Hepatocyte (in vitro differentiated cells): ENCODE measurements at regions not wholly inside any gene's neighbourhood (a gene's known extent, or its start where the extent isn't known, plus 50 kb on each side); places are given as distances from the start of the nearest gene placed in this dataset.

Experiments used
- DNase-seq: peaks from one replicate; pipeline ENCODE4 v3.0.0-alpha.2; 2016; ENCODE audit warnings: low spot score
- H2AFZ ChIP-seq: fragments of 200-600 bp; sonication (generic); 2 replicates; pipeline ENCODE4 v1.6.0; 2016; ENCODE audit warnings: antibody characterized with exemption, mild to moderate bottlenecking
- H3K27ac ChIP-seq: fragments of 200-600 bp; sonication (generic); 2 replicates; pipeline ENCODE4 v1.5.1; 2016; ENCODE audit warnings: mild to moderate bottlenecking
- H3K27me3 ChIP-seq: fragments of 200-600 bp; sonication (generic); 2 replicates; pipeline ENCODE4 v1.6.1; 2016
- H3K36me3 ChIP-seq: fragments of 200-600 bp; sonication (generic); replicated peaks from 2 replicates; pipeline ENCODE4 v1.5.1; 2016; ENCODE audit warnings: low read depth; ENCODE audit not compliant: insufficient read depth
- H3K4me1 ChIP-seq: fragments of 200-600 bp; sonication (generic); 2 replicates; pipeline ENCODE4 v1.5.1; 2016; ENCODE audit warnings: mild to moderate bottlenecking, moderate library complexity; ENCODE audit not compliant: insufficient read depth
- H3K4me2 ChIP-seq: fragments of 200-600 bp; sonication (generic); 2 replicates; pipeline ENCODE4 v1.6.0; 2016
- H3K4me3 ChIP-seq: fragments of 200-600 bp; sonication (generic); 2 replicates; pipeline ENCODE4 v1.5.1; 2016; ENCODE audit warnings: mild to moderate bottlenecking
- H3K79me2 ChIP-seq: fragments of 200-600 bp; sonication (generic); 2 replicates; pipeline ENCODE4 v1.6.0; 2017; ENCODE audit warnings: mild to moderate bottlenecking
- H3K9me2 ChIP-seq: fragments of 200-600 bp; sonication (generic); replicated peaks from 2 replicates; pipeline ENCODE4 v1.6.0; 2017; ENCODE audit warnings: mild to moderate bottlenecking; ENCODE audit not compliant: insufficient read depth
- H3K9me3 ChIP-seq: fragments of 200-600 bp; sonication (generic); 2 replicates; pipeline ENCODE4 v1.5.1; 2016; ENCODE audit warnings: low read depth, mild to moderate bottlenecking
- H4K20me1 ChIP-seq: fragments of 200-600 bp; sonication (generic); 2 replicates; pipeline ENCODE4 v1.6.0; 2016; ENCODE audit warnings: mild to moderate bottlenecking; ENCODE audit not compliant: insufficient read depth, poor library complexity, severe bottlenecking
- EZH2 ChIP-seq: fragments of 200-600 bp; sonication (generic); IDR thresholded peaks from 2 replicates; pipeline ENCODE4 v1.6.1; 2016; ENCODE audit warnings: antibody characterized with exemption, mild to moderate bottlenecking, borderline replicate concordance
- EZH2phosphoT487 ChIP-seq: fragments of 200-600 bp; sonication (generic); IDR thresholded peaks from one replicate; pipeline ENCODE4 v1.6.1; 2018; ENCODE audit warnings: antibody characterized with exemption, mild to moderate bottlenecking, low read depth, moderate library complexity; ENCODE audit not compliant: unreplicated experiment, severe bottlenecking
- WGBS: methylation state at CpG from one replicate; pipeline ENCODE4 v1.1.6; 2016; ENCODE audit warnings: low lambda C conversion rate; ENCODE audit errors: missing lambda C conversion rate; 5-methylcytosine and 5-hydroxymethylcytosine counted together
- TF ChIP-seq, protein P1 (sequence below): fragments of 200-600 bp; sonication (generic); IDR thresholded peaks from 2 replicates; pipeline ENCODE4 v1.5.1; 2016; ENCODE audit warnings: antibody characterized with exemption, mild to moderate bottlenecking; ENCODE audit not compliant: poor library complexity

DNA sequence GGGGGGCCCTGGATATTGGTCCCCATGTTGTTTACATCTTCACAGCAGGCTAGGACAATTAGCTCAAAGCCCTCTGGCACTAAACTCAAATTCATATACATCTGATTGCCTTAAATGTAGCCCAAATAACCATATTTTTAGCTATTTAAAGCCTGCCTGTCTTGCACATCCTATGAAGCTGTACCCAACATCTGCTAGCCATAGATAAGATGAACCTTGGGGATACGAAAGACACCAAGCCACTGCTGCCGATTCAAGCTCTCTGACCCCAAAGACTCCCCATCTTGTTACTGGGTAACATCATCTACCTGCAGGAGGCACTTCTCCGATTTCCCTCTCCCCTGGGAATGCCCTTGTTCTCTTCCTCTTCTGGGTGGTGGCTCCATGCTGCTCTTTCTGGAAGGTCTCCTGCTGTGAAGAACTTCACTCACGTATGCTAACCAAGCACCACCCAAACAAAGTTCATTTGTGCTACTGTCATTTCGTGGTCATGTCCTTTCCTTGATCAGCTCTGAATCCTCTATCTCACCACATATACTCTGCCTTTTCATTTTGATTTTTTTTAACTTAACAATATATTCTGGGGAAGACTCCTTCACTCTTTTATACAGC, 107.7 kb upstream of the ATXN3L start:
- TF ChIP-seq EZH2: no peak
- no peak for TF ChIP-seq EZH2phosphoT487
- TF ChIP-seq, protein P1, sequence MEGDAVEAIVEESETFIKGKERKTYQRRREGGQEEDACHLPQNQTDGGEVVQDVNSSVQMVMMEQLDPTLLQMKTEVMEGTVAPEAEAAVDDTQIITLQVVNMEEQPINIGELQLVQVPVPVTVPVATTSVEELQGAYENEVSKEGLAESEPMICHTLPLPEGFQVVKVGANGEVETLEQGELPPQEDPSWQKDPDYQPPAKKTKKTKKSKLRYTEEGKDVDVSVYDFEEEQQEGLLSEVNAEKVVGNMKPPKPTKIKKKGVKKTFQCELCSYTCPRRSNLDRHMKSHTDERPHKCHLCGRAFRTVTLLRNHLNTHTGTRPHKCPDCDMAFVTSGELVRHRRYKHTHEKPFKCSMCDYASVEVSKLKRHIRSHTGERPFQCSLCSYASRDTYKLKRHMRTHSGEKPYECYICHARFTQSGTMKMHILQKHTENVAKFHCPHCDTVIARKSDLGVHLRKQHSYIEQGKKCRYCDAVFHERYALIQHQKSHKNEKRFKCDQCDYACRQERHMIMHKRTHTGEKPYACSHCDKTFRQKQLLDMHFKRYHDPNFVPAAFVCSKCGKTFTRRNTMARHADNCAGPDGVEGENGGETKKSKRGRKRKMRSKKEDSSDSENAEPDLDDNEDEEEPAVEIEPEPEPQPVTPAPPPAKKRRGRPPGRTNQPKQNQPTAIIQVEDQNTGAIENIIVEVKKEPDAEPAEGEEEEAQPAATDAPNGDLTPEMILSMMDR: no peak
- Histone ChIP-seq H3K9me3 (no peaks in the 10 kb centered on the region), H3K27ac (no peak overlapping the region), H2AFZ (no peak overlapping the region), H4K20me1 (no peaks in the 10 kb centered on the region), H3K36me3 (no peaks in the 10 kb centered on the region), H3K79me2 (no peaks in the 10 kb centered on the region), H3K4me1 (peaks cover 16% of the 10 kb centered on the region), H3K9me2 (no peaks in the 10 kb centered on the region), H3K27me3 (no peaks in the 10 kb centered on the region), H3K4me2 (no peak overlapping the region), H3K4me3 (no peak overlapping the region)
- DNase-seq: no peak
- WGBS: 95% methylated on average over 5 of the region's 5 CpGs

DNA sequence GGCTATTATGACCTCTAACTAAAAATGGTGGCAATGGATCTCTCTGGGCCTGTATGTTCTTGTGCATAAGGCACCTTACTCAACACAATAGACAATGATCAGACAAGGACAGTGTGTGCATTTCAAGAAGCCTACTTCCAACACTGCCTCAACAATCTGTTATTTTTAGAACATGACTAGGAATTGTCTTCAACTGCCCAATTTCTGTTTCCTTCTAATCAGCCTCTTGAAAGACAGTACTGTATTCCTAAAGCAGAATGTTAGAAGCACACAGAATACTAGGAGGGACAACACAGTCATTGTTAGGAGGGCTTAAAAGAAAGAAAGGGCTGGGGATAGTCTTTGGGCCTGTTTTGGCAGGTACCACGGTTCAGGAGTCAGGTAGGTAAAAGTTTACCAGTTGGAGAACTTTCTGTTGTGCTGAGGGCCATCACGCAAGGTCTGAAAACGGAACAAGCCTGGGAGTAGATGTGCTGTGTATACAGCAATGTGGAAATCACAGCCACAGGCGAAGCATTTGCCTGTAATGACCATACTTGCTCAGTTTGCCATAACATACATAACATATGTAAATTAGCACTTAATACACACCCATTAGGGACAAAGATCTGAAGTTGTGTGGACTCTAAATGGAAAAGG, 100.8 kb upstream of the ATXN3L start:
- H3K4me1 ChIP-seq: no peaks in the 10 kb centered on the region
- H3K9me2 ChIP-seq: no peaks in the 10 kb centered on the region
- H3K79me2 ChIP-seq: no peaks in the 10 kb centered on the region
- no peaks in the 10 kb centered on the region for H3K36me3 ChIP-seq
- WGBS: 91% methylated on average over 4 of the region's 4 CpGs
- H4K20me1 ChIP-seq: no peaks in the 10 kb centered on the region
- no peak overlapping the region for H3K4me3 ChIP-seq
- H3K4me2 ChIP-seq: no peak overlapping the region
- TF ChIP-seq EZH2phosphoT487 (no peak), EZH2 (no peak)
- TF ChIP-seq, protein P1: no peak
- no peak overlapping the region for H3K27ac ChIP-seq
- no peak overlapping the region for H2AFZ ChIP-seq
- H3K9me3 ChIP-seq: no peaks in the 10 kb centered on the region
- H3K27me3 ChIP-seq: no peaks in the 10 kb centered on the region
- no peak for DNase-seq

DNA sequence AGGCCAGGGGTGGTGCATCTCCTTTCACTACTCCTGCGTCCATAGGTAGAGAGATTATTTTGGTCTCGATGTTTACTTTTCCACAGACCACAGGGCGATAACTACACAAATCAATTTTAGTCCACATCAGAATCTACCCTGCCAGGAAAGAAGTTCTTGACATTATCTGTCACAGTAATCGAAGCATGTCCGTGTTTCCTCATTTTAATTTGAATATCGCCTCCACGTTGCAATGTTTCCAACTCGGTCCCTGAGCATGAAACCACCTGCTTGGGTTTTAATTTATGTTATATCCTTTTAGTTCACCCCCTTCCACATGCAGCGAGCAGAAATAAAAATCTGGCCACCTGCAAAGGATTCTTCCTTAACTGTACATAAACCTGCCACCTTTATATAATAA, 100.1 kb upstream of the ATXN3L start:
- WGBS: 97% methylated on average over 9 of the region's 9 CpGs
- Histone ChIP-seq H3K27ac (no peak overlapping the region), H3K4me1 (no peaks in the 10 kb centered on the region), H3K36me3 (no peaks in the 10 kb centered on the region), H4K20me1 (no peaks in the 10 kb centered on the region), H3K79me2 (no peaks in the 10 kb centered on the region), H3K9me3 (no peaks in the 10 kb centered on the region), H3K9me2 (no peaks in the 10 kb centered on the region), H3K27me3 (no peaks in the 10 kb centered on the region), H3K4me3 (no peak overlapping the region), H3K4me2 (no peak overlapping the region), H2AFZ (no peak overlapping the region)
- TF ChIP-seq, protein P1: no peak
- no peak for TF ChIP-seq EZH2
- TF ChIP-seq EZH2phosphoT487: no peak
- no peak for DNase-seq
